IPS-NIHi11 (cell line): ENCODE measurements at regions not wholly inside any gene's neighbourhood (a gene's known extent, or its start where the extent isn't known, plus 50 kb on each side); places are given as distances from the start of the nearest gene placed in this dataset.
"Not testable (repeated sequence)": the region's sequence is repeated elsewhere in the genome, so short reads cannot be mapped to it uniquely, and the experiment has no call there.

Experiments used
- DNase-seq: peaks from one replicate; pipeline ENCODE4 v3.0.0; 2012; ENCODE audit warnings: mixed read lengths, low spot score

DNA sequence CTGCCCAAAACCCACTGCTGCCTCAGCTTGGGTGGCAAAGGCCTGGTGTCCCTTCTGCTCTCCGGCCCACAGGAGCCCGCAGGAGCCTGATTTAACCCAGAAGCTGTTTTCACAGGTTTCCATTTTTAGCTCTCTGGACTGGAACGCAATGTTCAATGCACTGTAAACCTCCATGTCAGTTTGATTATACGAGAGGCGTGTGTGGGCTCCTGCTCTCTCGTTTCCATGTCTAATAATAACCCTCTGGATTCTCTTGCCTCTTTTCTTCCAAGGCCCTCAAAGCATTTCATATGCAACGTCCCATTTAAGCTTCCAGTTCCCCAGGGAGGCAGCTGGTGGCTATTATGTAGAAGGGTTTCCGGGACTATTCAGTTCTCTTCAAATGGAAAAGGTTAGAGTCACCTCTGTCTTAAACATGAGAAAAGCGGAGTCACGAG, 161.1 kb downstream of the SUDS3 start:
- peak; percentile 27 for DNase-seq

DNA sequence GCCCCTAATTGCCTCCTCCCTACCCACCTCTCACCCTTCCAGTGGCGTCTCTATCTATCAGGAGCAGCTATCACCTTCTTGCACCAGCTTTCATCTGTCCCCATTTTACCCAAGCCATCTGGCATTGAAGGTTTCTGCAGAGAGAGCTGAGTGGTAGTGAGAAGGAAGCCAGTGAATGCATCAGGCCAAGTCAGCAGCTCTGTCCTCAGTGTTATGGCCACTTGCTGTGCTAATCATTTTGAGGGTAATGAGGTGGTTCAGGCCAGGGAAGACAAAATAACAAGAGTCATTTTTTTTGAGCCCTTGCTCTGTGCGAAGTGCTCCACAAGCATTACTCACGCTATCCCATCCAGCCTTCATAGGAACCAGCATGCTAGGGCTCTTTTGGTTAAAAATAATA, 164.7 kb downstream of the SUDS3 start:
- DNase-seq = no peak

DNA sequence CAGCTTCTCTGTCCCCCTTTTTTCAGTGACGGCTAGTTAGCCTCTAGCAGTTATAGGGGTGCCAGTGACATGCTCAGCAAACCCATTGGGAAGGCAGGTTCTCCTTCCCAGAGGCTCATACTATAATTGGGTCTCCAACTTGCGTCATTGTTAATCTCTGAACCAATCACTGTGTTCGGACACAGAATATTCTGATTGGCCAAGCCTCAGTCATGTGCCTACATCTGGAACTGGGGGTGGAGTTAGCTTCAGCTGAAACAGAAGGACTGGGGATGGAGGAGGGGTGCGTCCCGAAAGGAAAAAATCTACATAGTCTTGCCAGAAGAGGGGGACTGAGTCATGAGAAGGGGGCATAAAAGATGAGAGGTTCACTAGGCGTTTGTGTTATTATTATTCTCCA, 165.6 kb downstream of the SUDS3 start:
- DNase-seq = peak; percentile 31

DNA sequence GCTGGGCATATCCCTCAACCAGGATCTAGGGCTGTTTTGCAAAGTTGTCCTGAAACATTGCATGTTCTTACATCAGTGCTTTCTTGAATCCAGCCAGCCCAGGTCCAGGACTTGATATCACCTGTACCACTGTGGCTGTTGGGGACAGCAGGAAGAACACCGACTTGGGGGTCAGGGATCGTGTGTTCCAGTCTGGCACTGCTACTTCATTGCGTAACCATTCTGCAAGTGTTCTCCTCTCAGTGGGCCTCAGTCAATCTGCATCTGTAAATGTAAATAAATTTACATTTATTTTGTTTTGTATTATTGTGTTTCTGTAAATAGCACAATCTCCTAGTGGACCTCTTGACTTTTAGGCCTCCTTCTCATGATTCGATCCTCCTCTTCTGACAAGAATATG, 167.3 kb downstream of the SUDS3 start:
- DNase-seq = no peak

DNA sequence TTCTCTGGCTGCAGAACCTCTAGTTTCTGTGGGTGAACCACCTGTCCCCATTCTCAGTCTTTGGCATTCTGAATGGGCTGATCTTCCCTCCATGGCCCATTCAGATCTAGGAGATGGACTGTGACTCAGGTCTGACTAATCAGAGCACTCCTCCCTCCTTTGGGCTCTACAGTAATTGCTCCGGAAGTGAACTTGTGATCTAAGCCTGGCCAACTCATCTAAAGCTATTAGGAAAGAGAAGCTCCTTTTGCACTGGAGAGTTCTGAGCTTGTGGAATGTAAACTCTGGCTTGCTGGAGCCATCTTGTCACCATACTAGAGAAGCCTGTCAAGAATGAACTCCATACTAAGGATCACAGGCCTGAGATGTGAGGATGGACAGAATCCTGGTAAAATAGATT, 168.2 kb downstream of the SUDS3 start:
- DNase-seq = no peak

DNA sequence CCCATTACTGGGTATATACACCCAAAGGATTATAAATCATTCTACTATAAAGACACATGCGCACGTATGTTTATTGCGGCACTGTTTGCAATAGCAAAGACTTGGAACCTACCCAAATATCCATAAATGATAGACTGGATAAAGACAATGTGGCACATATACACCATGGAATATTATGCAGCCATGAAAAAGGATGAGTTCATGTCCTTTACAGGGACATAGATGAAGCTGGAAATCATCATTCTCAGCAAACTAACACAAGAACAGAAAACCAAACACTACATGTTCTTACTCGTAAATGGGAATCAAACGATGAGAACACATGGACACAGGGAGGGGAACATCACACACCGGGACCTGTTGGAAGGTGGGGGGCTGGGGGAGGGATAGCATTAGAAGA, 171.3 kb downstream of the SUDS3 start:
- DNase-seq = not testable (repeated sequence)

DNA sequence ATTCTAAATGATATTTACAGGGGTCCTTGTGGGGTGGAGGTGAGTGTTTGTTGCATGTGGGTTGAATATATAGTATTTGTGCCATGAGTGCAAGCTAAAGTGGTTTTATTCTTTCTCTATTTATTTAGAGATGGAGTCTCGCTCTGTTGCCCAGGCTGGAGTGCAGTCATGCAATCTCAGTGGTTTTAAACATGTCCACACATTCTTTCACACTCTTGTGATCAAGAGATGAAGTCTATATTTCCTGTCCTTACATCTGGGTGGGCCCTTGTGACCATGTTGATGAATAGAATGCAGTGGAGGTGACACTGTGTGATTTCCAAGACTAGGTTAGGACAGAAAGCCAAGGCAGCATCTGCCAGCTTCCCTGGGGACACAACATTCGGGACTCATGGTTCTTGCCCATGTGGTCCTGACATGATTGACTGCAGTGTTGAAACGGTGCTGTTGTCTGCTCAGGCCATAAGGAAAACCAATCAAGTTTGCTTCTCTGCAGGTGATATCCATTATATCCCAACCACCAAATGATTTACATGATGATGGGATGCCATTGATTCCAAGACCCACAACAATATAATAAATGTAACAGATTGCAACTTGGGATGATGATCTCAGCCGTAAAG, 172.6 kb downstream of the SUDS3 start:
- DNase-seq = no peak

DNA sequence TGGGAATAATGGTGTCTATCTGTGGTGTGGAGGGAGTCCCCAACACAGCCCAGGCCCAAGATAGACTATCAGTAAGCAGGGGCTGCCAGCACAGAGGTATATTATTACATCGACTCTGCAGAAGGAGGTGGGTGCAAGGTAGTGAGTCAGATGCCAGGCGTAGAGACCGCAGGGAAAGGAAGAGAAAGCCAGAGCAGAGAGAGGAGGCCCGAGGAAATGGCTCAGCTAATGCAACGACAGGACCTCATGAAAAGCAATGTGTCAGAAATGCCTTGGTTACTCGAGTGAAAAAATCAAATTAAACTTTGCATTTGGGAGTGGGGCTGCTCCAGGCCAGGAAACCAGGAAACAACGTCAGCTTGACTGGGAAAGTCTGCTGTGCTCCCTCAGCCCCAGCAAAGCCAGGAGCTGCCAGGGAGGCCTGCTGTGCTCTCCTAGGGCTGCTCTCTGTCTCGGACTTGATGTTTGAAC, 173.2 kb downstream of the SUDS3 start:
- no peak for DNase-seq

DNA sequence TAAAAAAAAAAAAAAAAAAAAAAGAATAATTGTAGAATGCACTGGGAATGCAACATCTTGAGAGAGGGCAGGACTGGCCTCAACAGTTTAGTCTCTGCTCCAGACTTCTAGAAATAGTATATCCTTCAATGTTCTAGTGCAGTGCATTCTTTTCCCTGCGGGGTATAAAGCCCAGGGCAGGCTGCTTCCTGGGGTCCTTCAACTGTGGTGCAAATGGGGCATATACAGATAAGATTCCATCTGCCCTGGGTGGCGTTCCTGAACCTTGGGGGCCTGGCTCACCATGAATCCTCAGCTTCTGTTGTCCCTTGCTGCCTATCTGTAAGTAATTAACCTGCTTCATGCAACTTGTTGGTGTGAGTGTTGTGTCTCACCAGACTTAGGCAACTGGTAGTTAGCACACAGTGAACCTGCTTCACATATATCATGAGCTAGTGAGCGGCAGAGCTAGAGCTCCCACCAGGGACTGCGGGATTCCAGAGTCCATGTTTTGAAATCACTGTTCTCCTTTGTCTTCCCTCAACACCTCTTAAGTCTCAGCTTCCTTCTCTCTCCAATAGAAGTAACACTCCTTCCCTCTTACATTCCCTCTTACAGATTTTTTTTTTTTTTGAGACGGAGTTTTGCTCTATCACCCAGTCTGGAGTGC, 177.6 kb downstream of the SUDS3 start:
- DNase-seq = no peak

DNA sequence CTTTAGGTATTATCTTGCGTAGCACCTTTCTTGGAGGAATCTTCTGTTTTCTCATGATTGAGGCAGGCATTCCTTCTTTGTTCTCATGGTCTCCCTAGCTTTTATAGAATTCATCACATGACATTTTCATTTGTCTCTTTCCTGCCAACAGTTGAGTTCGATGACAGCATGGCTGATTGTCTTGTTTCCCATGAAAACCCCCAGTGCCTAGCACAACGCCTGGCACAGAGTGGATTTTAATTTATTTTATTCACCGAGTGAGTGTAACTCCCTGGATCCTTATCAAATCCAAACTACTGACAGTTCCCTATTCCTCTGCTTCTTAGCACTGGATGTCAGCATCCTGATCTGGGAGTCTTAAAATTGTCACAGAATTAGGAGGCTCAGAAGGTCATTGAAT, 182.6 kb downstream of the SUDS3 start:
- no peak for DNase-seq

DNA sequence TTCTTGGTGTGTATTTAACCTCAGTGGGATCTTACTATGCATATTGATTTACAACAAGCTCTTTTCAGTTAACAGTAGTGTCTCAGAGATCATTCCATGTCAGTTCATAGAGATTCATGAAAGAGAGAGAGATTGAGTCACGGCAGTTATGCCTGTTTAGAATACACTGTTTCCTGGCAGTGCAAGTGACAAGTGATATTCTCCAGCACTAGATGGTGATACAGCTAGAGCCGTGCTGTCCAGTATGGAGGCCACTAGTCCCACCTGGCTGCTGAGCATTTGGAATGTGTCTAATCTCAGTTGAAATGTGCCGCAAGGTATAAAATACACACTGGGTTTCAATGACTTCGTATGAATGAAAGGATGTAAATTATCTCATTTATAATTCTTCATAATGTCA, 184.4 kb downstream of the SUDS3 start:
- no peak for DNase-seq

DNA sequence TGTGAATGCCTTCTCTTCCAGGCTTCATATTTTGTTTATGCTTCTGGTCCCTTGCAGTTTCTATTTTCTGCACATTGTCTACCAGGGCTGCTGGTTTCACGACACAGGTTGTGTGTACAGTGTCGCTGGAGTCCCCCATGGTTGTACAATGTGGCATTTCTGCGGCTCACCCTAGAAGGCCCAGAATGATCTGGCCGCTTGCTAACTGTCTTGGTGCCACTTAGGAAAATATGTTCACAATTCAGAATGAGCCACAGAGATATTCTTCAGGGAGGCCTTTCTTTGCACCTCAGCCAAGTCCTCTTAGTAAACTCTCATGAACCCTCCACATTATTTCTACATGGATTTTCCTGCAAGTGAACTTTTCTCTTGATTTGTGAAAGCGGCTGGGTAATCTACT, 195.4 kb downstream of the SUDS3 start:
- DNase-seq = no peak

DNA sequence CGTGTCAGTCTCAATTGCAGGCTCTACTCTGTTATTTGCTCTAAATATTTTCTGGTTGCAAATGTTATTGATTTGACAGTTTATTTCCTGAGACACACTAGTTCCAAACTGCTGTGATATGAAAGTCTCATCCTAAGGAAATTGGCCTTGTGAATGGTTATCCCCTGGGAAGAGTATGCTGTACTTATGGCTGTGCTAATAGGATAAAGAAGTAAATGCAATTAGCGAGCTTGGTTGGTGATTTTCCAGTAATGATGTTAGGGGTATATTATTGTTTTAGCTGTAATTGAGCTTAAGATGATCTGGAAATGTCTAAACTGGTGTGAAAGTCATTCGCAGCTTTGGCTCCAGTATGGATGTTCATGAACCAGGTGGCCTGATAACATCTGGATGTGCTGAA, 197.9 kb downstream of the SUDS3 start:
- DNase-seq = no peak

DNA sequence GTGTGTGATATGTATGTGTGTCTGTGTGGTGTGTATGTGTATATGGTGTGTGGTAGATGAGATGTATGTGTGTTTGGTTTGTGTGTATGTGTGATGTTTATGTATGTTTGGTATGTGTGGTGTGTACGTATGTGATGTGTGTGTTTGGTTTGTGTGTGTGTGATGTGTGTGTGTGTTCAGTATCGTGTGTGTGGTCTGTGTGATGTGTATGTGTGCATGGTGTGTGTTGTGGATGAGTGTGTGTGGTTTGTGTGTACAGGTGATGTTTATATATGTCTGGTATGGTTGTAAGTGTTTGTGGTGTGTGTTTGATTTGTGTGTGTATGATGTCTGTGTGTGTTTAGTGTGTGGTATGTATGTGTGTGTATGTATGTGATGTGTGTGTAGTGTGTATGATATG, 199.4 kb downstream of the SUDS3 start:
- no peak for DNase-seq

DNA sequence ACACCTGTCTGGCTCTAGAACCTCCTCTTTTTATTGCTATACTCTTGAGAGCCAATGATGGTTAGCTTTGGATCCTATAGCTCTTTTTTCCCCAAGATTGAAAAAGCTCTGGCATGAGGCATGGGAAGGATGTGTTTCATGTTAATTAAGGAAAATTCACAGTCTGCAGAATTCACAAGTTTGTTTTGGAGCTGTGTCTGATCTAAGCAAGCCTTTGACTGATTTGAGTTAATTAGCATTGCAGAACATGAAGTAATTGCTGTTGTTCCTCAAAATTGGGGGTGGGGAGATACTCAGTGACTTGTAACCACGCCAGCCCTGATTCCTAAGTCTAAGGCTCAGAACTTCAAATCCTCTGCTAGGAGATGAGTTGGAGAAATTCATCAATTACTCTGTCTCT, 205.0 kb downstream of the SUDS3 start:
- DNase-seq = no peak

DNA sequence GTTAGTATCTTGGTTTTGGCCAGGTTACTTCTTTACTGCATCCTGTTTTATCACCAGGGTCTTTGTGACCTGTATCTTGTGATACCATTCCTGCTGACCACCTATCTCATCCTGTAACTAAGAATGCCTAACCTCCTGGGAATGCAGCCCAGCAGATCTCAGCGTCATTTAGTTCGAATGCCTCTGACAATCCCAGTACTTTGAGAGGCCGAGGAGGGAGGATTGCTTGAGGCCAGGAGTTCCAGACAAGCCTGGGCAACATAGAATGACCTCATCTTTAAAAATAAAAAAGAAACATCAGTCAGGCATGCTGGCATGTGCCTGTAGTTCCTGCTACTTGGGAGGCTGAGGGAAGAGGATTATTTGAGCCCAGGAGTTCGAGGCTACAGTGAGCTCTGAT, 206.5 kb downstream of the SUDS3 start:
- no peak for DNase-seq

DNA sequence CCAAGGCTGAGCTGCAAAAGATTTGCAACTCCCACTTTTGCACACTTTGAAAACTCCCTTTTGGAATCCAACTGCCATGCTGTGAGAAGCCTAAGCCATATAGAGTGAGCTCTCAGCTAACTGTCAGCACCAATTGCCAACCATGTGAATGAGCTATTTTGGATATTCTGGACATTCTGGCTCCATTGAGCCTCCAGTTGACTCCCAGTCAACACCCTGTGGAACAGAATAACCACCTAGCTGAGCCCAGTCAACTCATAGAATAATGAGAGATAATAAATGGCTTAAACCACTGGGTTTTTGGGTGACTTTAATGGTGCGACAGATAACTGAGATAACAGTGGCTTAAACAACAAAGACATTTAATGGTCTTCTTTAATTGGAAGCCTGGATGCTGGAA, 210.1 kb downstream of the SUDS3 start:
- DNase-seq = no peak

DNA sequence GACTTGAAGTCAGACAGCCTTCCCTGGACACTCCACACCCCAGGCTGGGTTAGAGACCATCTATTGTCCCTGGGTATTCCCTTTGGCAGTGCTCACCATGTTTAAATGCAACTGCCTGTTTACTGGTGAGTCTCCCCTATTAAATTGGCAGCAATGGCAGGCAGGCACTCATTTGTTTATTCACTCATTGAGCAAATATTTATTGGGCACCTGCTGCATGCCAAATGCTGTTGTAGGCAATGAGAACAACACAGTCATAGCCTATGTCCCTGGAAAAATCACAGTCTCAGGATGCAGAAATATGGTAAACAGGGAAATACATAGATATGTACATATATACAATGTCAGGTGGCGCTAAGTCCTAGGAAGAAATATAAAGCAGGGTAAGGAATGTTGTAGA, 212.8 kb downstream of the SUDS3 start:
- DNase-seq = no peak

DNA sequence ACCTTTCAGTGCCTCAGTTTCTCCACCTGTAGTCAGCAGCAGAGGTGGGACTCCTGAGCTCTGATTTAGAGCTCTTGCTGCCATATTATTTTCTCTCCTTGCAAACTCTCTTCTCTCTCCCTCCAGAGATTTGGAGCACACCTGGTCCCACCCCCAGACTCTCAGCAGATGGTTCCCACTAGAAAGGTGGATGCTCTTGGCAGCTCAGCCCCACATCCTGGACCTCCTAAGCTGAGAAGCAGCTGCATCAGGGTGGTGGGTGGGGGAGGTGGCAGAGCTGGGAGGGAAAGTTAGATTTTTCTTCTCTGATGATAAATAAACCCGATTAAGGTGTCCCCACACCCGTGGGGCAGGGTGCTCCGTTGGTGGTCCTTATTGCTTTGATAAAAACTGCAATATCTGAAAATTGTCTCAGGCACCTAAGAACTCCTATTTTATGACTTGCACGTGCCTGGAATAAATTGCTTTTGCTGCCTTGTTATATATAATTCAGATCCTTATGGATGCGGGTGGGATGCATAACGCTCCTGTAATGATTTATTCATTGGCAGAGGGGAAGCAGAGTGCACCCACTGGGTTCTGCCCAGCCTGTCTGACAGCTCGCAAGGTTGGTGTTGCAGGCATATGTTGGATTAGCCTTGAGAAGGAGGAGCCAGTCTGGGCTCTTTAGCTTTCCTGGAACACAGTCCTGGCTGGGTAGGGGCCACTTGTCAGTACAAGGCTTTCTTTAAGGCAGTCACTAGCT, 214.2 kb downstream of the SUDS3 start:
- DNase-seq = no peak

DNA sequence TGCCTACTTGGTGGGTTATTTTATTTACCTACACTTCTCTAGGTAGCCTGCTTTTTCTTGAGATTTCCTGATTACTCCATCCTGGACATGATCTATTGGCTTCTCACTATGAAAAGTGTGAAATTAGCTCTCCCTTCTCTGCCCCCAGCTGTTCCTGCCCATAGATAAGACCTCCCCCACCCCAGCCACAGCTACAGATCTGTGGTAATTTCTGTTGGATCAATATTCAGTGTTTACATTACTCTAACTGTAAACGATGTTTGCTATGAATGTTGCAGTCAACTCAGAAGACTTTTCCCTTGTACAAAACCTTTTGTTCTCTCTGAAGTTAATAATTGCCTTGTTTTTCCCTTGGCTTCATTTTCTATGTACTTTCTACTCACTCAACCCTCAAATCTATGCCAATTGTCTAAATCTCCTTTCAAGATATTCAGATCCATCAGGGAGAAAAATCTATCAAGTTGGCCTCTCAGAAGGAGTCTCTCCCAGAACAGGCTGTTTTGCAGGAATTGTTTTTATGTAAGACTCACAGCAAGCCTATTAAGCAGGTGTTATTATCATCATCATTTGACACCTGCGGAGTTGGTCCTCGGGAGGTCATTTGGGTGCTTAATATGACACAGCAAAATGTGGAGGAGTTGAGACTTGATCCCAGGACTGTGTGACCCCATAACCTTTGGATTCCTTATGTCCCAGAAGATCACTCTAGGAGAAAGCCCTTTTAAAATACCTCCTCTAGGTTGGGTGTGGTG, 227.4 kb downstream of the SUDS3 start:
- DNase-seq = no peak

DNA sequence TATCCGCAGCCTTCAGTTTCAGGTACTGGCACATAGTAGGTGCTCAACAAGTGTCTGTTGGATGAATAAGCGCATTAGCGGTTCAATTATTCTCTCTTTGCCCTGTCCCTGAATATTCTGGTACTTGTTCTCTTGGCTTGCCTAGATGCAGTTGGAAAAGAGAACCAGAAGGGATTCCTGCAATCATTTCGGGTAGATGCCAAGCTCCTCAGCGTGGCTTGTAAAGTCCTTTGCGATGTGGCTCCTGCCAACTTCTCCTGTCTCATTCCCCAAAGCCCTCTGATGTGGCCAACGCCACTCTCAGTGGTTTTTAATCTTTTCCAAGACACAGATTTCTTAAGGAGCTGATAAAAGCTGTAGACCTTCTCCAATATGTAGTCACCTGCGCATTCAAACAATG, 230.3 kb downstream of the SUDS3 start:
- no peak for DNase-seq

DNA sequence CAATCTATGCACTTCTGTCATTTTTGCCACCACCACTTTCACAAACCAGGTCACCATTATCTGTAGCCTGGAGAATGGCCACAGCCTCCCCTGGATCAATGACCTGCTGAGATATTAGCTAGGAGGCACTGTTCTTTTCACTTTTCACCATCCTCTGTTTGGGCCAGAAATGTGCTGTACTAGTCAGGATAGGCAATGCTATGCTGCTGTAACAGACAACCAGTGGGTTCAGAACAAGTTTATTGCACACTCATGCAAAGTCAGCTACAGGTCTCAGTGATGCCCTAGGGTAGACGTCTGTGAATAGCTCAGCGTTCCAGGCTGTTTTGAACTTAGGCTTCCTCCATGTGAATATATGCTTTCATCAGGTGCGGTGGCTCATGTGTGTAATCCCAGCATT, 231.5 kb downstream of the SUDS3 start:
- no peak for DNase-seq
